Gastroesophageal sphincter (tissue), 4 donors: ENCODE measurements at regions not wholly inside any gene's neighbourhood (a gene's known extent, or its start where the extent isn't known, plus 50 kb on each side); places are given as distances from the start of the nearest gene placed in this dataset.

Experiments
- ATAC-seq: fragments of 150-250 bp; one replicate; pipeline ENCODE4 v1.9.1; 2016; ENCODE audit warnings: mild to moderate bottlenecking, moderate library complexity
- H3K27ac ChIP-seq, 4 donors: fragments of 200-600 bp; sonication (generic) in 3 of 4; 1 replicate in 3 of 4; 2 replicates in 1 of 4; pipeline ENCODE4 v1.5.1; 2016 to 2019
- H3K27me3 ChIP-seq: fragments of 200-600 bp; sonication (generic); one replicate; pipeline ENCODE4 v1.5.1; 2019
- H3K36me3 ChIP-seq, 2 donors: fragments of 200-600 bp; sonication (generic); one replicate each; pipeline ENCODE4 v1.5.1; 2019; ENCODE audit warnings: control low read depth in 1 of 2
- H3K4me1 ChIP-seq, 3 donors: fragments of 200-600 bp; sonication (generic); 1 replicate in 2 of 3; 2 replicates in 1 of 3; pipeline ENCODE4 v1.5.1; 2016 to 2019; ENCODE audit warnings: control low read depth in 2 of 3
- H3K4me3 ChIP-seq, 2 donors: fragments of 200-600 bp; sonication (generic); one replicate each; pipeline ENCODE4 v1.5.1; 2019; ENCODE audit warnings: mild to moderate bottlenecking in 1 of 2, moderate library complexity in 1 of 2
- H3K9me3 ChIP-seq, 3 donors: fragments of 200-600 bp; sonication (generic); one replicate each; pipeline ENCODE4 v1.5.1; 2017 to 2019; ENCODE audit warnings: control low read depth in 2 of 3
- CTCF ChIP-seq, 4 experiments: fragments of 200-600 bp in 2 of 4; fragments of 450-650 bp in 2 of 4; sonication (generic) in 1 of 4; IDR thresholded peaks; one replicate each; pipeline ENCODE4 v1.5.1; 2017 to 2019; ENCODE audit warnings: antibody characterized with exemption in 4 of 4, mild to moderate bottlenecking in 2 of 4, moderate library complexity in 2 of 4
- EP300 ChIP-seq: sonication (generic); formaldehyde crosslinking; IDR thresholded peaks from one replicate; pipeline ENCODE4 v1.6.1; 2017; ENCODE audit warnings: antibody characterized with exemption, mild to moderate bottlenecking
- POLR2A ChIP-seq, 2 donors: fragments of 450-650 bp; IDR thresholded peaks; one replicate each; pipeline ENCODE4 v1.6.1; 2017; ENCODE audit warnings: antibody characterized with exemption in 2 of 2, mild to moderate bottlenecking in 2 of 2, moderate library complexity in 1 of 2
- POLR2AphosphoS5 ChIP-seq: sonication (generic); formaldehyde crosslinking; IDR thresholded peaks from one replicate; pipeline ENCODE4 v1.6.1; 2017; ENCODE audit warnings: antibody characterized with exemption
- WGBS, 2 donors: methylation state at CpG; one replicate each; pipeline ENCODE4 v1.1.5; 2018; ENCODE audit warnings: low coverage in 1 of 2; 5-methylcytosine and 5-hydroxymethylcytosine counted together

- H3K4me3 ChIP-seq: no peak overlapping the region
- no peaks in the 10 kb centered on the region for H3K36me3 ChIP-seq
- H3K27ac ChIP-seq: no peak overlapping the region
- no peak for ATAC-seq
- TF ChIP-seq CTCF (IDR thresholded peaks at IDR 0.05) (no peak), EP300 (no peak), POLR2A (IDR thresholded peaks at IDR 0.05) (no peak), POLR2AphosphoS5 (no peak)
- H3K4me1 ChIP-seq: no peaks in the 10 kb centered on the region
- H3K27me3 ChIP-seq: no peaks in the 10 kb centered on the region
- H3K9me3 ChIP-seq: no peaks in the 10 kb centered on the region
- WGBS, 2 donors: 70 to 81% methylated on average over 9 of the region's 11 CpGs
Measured at GRCh38 chr6:156391061-156391672, 386.0 kb upstream of the ARID1B start.

- 75 to 86% methylated on average over 2 to 3 of the region's 3 CpGs for WGBS, 2 donors
- H3K4me3 ChIP-seq: no peak overlapping the region
- ATAC-seq: no peak
- H3K36me3 ChIP-seq: no peaks in the 10 kb centered on the region
- H3K27me3 ChIP-seq: no peaks in the 10 kb centered on the region
- no peak overlapping the region for H3K27ac ChIP-seq
- H3K9me3 ChIP-seq: no peaks in the 10 kb centered on the region
- H3K4me1 ChIP-seq: no peaks in the 10 kb centered on the region
- TF ChIP-seq POLR2AphosphoS5 (no peak), EP300 (no peak), POLR2A (IDR thresholded peaks at IDR 0.05) (no peak), CTCF (IDR thresholded peaks at IDR 0.05) (no peak)
Measured at GRCh38 chr6:156390621-156391020, 386.6 kb upstream of the ARID1B start.

- no peak for ATAC-seq
Measured at GRCh38 chr6:156389296-156389695, 387.9 kb upstream of the ARID1B start.

GRCh38 chr6:156387472-156387871 is 389.7 kb upstream of the ARID1B start:
- Histone ChIP-seq H3K9me3 (no peaks in the 10 kb centered on the region), H3K36me3 (no peaks in the 10 kb centered on the region), H3K27ac (no peak overlapping the region), H3K4me1 (no peaks in the 10 kb centered on the region), H3K27me3 (no peaks in the 10 kb centered on the region), H3K4me3 (no peak overlapping the region)
- no peak for ATAC-seq
- no peak for TF ChIP-seq CTCF (IDR thresholded peaks at IDR 0.05)
- no peak for TF ChIP-seq POLR2A (IDR thresholded peaks at IDR 0.05)
- TF ChIP-seq POLR2AphosphoS5: no peak
- 93 to 100% methylated on average over 2 to 4 of the region's 4 CpGs for WGBS, 2 donors

More at GRCh38 chr6:156389296-156389695, 387.9 kb upstream of the ARID1B start:
- no peak overlapping the region for H3K4me3 ChIP-seq
- WGBS, 2 donors: 88 to 93% methylated on average over 5 to 8 of the region's 10 CpGs
- H3K9me3 ChIP-seq: no peaks in the 10 kb centered on the region
- no peaks in the 10 kb centered on the region for H3K4me1 ChIP-seq
- TF ChIP-seq CTCF (IDR thresholded peaks at IDR 0.05): no peak
- no peak for TF ChIP-seq EP300
- TF ChIP-seq POLR2AphosphoS5: no peak
- no peak for TF ChIP-seq POLR2A (IDR thresholded peaks at IDR 0.05)
- no peaks in the 10 kb centered on the region for H3K27me3 ChIP-seq
- no peaks in the 10 kb centered on the region for H3K36me3 ChIP-seq
- H3K27ac ChIP-seq: no peak overlapping the region

GRCh38 chr6:156383059-156383458 is 394.1 kb upstream of the ARID1B start:
- ATAC-seq: no peak
- 93 to 100% methylated on average over 1 to 2 of the region's 2 CpGs for WGBS, 2 donors
- TF ChIP-seq POLR2A (IDR thresholded peaks at IDR 0.05): no peak
- no peak for TF ChIP-seq POLR2AphosphoS5
- TF ChIP-seq CTCF (IDR thresholded peaks at IDR 0.05): no peak
- Histone ChIP-seq H3K27ac (no peak overlapping the region), H3K9me3 (no peaks in the 10 kb centered on the region), H3K27me3 (no peaks in the 10 kb centered on the region), H3K36me3 (no peaks in the 10 kb centered on the region), H3K4me3 (no peak overlapping the region), H3K4me1 (peaks cover 0 to 7% (median 0%) of the 10 kb centered on the region in 3 donors)
